HUES64 (cell line): ENCODE measurements at regions not wholly inside any gene's neighbourhood (a gene's known extent, or its start where the extent isn't known, plus 50 kb on each side); places are given as distances from the start of the nearest gene placed in this dataset.

Experiments used
- H3K27ac ChIP-seq: 2 replicates; pipeline ENCODE4 v1.7.0; 2013; ENCODE audit warnings: low read depth, low read length, inconsistent platforms
- H3K27me3 ChIP-seq: 2 replicates; pipeline ENCODE4 v1.6.1; 2013; ENCODE audit warnings: mild to moderate bottlenecking, low read length; ENCODE audit not compliant: insufficient read depth
- H3K36me3 ChIP-seq: 2 replicates; pipeline ENCODE4 v1.6.1; 2013; ENCODE audit warnings: mild to moderate bottlenecking, low read length; ENCODE audit not compliant: insufficient read depth
- H3K4me1 ChIP-seq: 2 replicates; pipeline ENCODE4 v1.6.1; 2013; ENCODE audit warnings: mild to moderate bottlenecking, low read length, moderate library complexity; ENCODE audit not compliant: insufficient read depth
- H3K4me3 ChIP-seq: 2 replicates; pipeline ENCODE4 v1.5.1; 2013; ENCODE audit warnings: mild to moderate bottlenecking, low read length, moderate library complexity
- H3K9ac ChIP-seq: 2 replicates; pipeline ENCODE4 v1.6.1; 2013; ENCODE audit warnings: mild to moderate bottlenecking, low read depth, low read length
- H3K9me3 ChIP-seq: 2 replicates; pipeline ENCODE4 v1.6.1; 2013; ENCODE audit warnings: low read depth, low read length; ENCODE audit not compliant: insufficient read depth
- WGBS: fragments of 150-250, 120-280 bp; methylation state at CpG from one replicate; pipeline ENCODE4 v1.1.7; 2013; ENCODE audit warnings: missing lambda C conversion rate; 5-methylcytosine and 5-hydroxymethylcytosine counted together

DNA sequence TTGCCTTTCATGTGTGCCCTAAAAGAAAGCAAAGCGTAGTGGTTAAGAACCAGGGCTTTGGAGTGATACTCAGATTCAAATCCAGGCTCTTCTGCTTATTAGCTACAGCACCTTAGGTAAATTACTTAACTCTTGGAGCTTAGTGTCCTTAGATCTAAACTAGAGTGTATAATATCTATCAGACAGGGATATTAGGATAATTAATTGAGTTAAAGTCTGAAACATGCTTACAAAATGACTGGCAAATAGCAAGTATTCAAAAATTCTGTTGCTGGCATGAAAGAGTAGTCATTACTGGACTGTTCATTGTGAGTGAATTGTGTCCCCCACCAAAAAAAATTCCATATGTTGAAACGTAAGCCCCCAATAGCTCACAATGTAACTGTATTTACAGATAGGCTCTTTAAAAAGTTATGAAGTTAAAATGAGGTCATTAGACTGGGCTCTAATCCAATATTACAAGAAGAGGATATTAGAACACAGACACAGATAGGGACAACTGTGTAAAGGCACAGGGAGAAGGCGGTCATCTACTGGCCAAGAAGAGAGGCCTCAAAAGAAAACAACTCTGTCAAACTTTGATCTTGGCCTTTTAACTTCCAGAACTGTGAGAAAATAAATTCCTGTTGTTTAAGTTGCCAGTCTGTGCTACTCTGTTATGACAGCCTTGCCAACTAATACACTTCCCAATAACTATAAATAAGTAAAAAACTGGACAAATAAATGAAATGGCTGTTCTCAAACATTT, 60.4 kb upstream of the LRRC3B start:
- H3K9me3 ChIP-seq: no peaks in the 10 kb centered on the region
- no peak overlapping the region for H3K9ac ChIP-seq
- 84% methylated on average over 2 of the region's 3 CpGs for WGBS
- H3K36me3 ChIP-seq: no peaks in the 10 kb centered on the region
- no peak overlapping the region for H3K4me3 ChIP-seq
- H3K27ac ChIP-seq: no peak overlapping the region
- no peaks in the 10 kb centered on the region for H3K27me3 ChIP-seq
- H3K4me1 ChIP-seq: no peaks in the 10 kb centered on the region
